Stromal cell of bone marrow (primary cell): ENCODE measurements at regions not wholly inside any gene's neighbourhood (a gene's known extent, or its start where the extent isn't known, plus 50 kb on each side); places are given as distances from the start of the nearest gene placed in this dataset.

Experiments used
- DNase-seq: peaks from one replicate; pipeline ENCODE4 v3.0.0-alpha.2; 2012; ENCODE audit warnings: low read depth

- peak; percentile 18 for DNase-seq
These were observed 186.4 kb downstream of the KIF20B start for GRCh38 chr10:89887830-89888229.

GRCh38 chr10:89888321-89889070 is 187.1 kb downstream of the KIF20B start:
- DNase-seq, result no peak

GRCh38 chr10:89889606-89890005 is 188.2 kb downstream of the KIF20B start:
- DNase-seq, result no peak

- DNase-seq, result no peak
These were observed 189.7 kb downstream of the KIF20B start for GRCh38 chr10:89891006-89891535.

GRCh38 chr10:89894051-89894450 is 192.7 kb downstream of the KIF20B start:
- DNase-seq, result peak; percentile 36

GRCh38 chr10:89900554-89900953 is 199.2 kb downstream of the KIF20B start:
- DNase-seq, result no peak

- DNase-seq, result no peak
These were observed 200.5 kb downstream of the KIF20B start for GRCh38 chr10:89901895-89902294.

GRCh38 chr10:89904755-89905154 is 203.4 kb downstream of the KIF20B start:
- DNase-seq, result peak; percentile 15

GRCh38 chr10:89909752-89910151 is 208.4 kb downstream of the KIF20B start:
- no peak for DNase-seq

- no peak for DNase-seq
These were observed 213.6 kb downstream of the KIF20B start for GRCh38 chr10:89915021-89915420.

- DNase-seq, result no peak
These were observed 214.6 kb downstream of the KIF20B start for GRCh38 chr10:89915968-89916367.

GRCh38 chr10:89916468-89917215 is 215.3 kb downstream of the KIF20B start:
- no peak for DNase-seq

- no peak for DNase-seq
These were observed 220.0 kb downstream of the KIF20B start for GRCh38 chr10:89921403-89921802.

GRCh38 chr10:89923661-89924060 is 222.3 kb downstream of the KIF20B start:
- no peak for DNase-seq

- no peak for DNase-seq
These were observed 222.9 kb downstream of the KIF20B start for GRCh38 chr10:89924261-89924660.

GRCh38 chr10:89926736-89927135 is 225.3 kb downstream of the KIF20B start:
- DNase-seq, result peak; percentile 43

GRCh38 chr10:89929282-89930026 is 228.1 kb downstream of the KIF20B start:
- no peak for DNase-seq

- no peak for DNase-seq
These were observed 236.1 kb downstream of the KIF20B start for GRCh38 chr10:89937494-89937893.

- no peak for DNase-seq
These were observed 238.7 kb downstream of the KIF20B start for GRCh38 chr10:89940076-89940475.

- DNase-seq, result no peak
These were observed 240.8 kb downstream of the KIF20B start for GRCh38 chr10:89942217-89942616.

GRCh38 chr10:89944138-89944537 is 242.7 kb downstream of the KIF20B start:
- DNase-seq, result no peak

- no peak for DNase-seq
These were observed 244.7 kb downstream of the KIF20B start for GRCh38 chr10:89946106-89946505.

GRCh38 chr10:89949496-89949895 is 248.1 kb downstream of the KIF20B start:
- no peak for DNase-seq
